Kidney (tissue), 13 donors: ENCODE measurements at regions not wholly inside any gene's neighbourhood (a gene's known extent, or its start where the extent isn't known, plus 50 kb on each side); places are given as distances from the start of the nearest gene placed in this dataset.
"Not testable (repeated sequence)": the region's sequence is repeated elsewhere in the genome, so short reads cannot be mapped to it uniquely, and the experiment has no call there.

Experiments used
- DNase-seq, 5 donors: peaks; one replicate each; pipeline ENCODE4 v3.0.0-alpha.2; 2013 to 2020
- FAIRE-seq: peaks from 2 replicates; lab custom pipeline; 2012; peaks lifted over from hg19 to GRCh38; lab: Jason Lieb, UNC
- H3K27ac ChIP-seq, 2 donors: one replicate each; pipeline ENCODE4 v1.7.0; 2013; ENCODE audit warnings: low read depth in 2 of 2, low read length in 2 of 2, inconsistent platforms in 1 of 2
- H3K27me3 ChIP-seq: one replicate; pipeline ENCODE4 v1.7.1; 2013; ENCODE audit warnings: low read length, inconsistent platforms; ENCODE audit not compliant: control insufficient read depth, insufficient read depth
- H3K36me3 ChIP-seq, 3 donors: one replicate each; pipeline versions ENCODE4 v1.7.0 to v1.7.1; 2013; ENCODE audit warnings: low read length in 3 of 3, control low read depth in 1 of 3, inconsistent platforms in 1 of 3; ENCODE audit not compliant: insufficient read depth in 3 of 3, control insufficient read depth in 2 of 3
- H3K4me1 ChIP-seq, 3 donors: one replicate each; pipeline versions ENCODE4 v1.7.0 to v1.7.1; 2013; ENCODE audit warnings: low read length in 3 of 3, inconsistent platforms in 1 of 3, low read depth in 1 of 3; ENCODE audit not compliant: control insufficient read depth in 2 of 3, insufficient read depth in 2 of 3
- H3K4me3 ChIP-seq, 3 donors: one replicate each; pipeline versions ENCODE4 v1.7.0 to v1.8.1; 2013; ENCODE audit warnings: low read length in 3 of 3, control low read depth in 1 of 3, inconsistent platforms in 1 of 3
- H3K9ac ChIP-seq, 3 donors: one replicate each; pipeline versions ENCODE4 v1.7.0 to v1.7.1; 2013; ENCODE audit warnings: low read length in 3 of 3, control low read depth in 1 of 3, inconsistent platforms in 1 of 3
- H3K9me3 ChIP-seq, 3 donors: one replicate each; pipeline versions ENCODE4 v1.7.0 to v1.7.1; 2013; ENCODE audit warnings: low read length in 3 of 3, control low read depth in 1 of 3, inconsistent platforms in 1 of 3; ENCODE audit not compliant: control insufficient read depth in 2 of 3, insufficient read depth in 1 of 3
- CTCF ChIP-seq: IDR thresholded peaks from 3 replicates; pipeline ENCODE4 v1.5.1; 2012; ENCODE audit warnings: mild to moderate bottlenecking, moderate library complexity, borderline replicate concordance; ENCODE audit not compliant: insufficient read depth; ENCODE audit errors: extremely low read depth
- intact Hi-C: fragments of 100-400 bp; cut with DNase I; formaldehyde crosslinking; loops from one replicate; pipeline ENCODE4 v1.11.1; 2022
- donor health status: control.
- donor health status: control.
- donor health status: control.
- donor health status: control.
- donor health status: control.
- donor health status: DM: yes; HTN: yes; CAD: no.
- donor health status: Normal renal cell carcinoma (clear cell type).

GRCh38 chr6:112956696-112957535 lies 609.8 kb downstream of the RFPL4B start:
- Histone ChIP-seq H3K36me3 (no peaks in the 10 kb centered on the region), H3K9me3 (no peaks in the 10 kb centered on the region), H3K27ac (no peak overlapping the region), H3K9ac (no peak overlapping the region), H3K4me1 (no peaks in the 10 kb centered on the region), H3K27me3 (no peaks in the 10 kb centered on the region), H3K4me3 (no peak overlapping the region)
- TF ChIP-seq CTCF: no peak
- FAIRE-seq (no peak), DNase-seq (peak in 4 of 5 donors; percentile 72 to 97 (median 92))
- intact Hi-C loops: no loop called here

GRCh38 chr6:112957536-112957916 lies 610.4 kb downstream of the RFPL4B start:
- no peaks in the 10 kb centered on the region for H3K36me3 ChIP-seq
- no peak overlapping the region for H3K9ac ChIP-seq
- DNase-seq (peak in 1 of 5 donors; percentile 15), FAIRE-seq (peak; percentile 38)
- TF ChIP-seq CTCF: no peak
- H3K4me3 ChIP-seq: no peak overlapping the region
- H3K27me3 ChIP-seq: no peaks in the 10 kb centered on the region
- intact Hi-C loops: no loop called here
- H3K27ac ChIP-seq: no peak overlapping the region
- H3K9me3 ChIP-seq: no peaks in the 10 kb centered on the region
- H3K4me1 ChIP-seq: no peaks in the 10 kb centered on the region

- H3K36me3 ChIP-seq, intact Hi-C loops, H3K9ac ChIP-seq, H3K4me1 ChIP-seq, H3K27me3 ChIP-seq, H3K27ac ChIP-seq, H3K4me3 ChIP-seq, FAIRE-seq, H3K9me3 ChIP-seq, DNase-seq: not testable (repeated sequence)
These were observed 613.0 kb downstream of the RFPL4B start for GRCh38 chr6:112960130-112960529.

- Histone ChIP-seq H3K27me3 (no peaks in the 10 kb centered on the region), H3K27ac (no peak overlapping the region), H3K36me3 (no peaks in the 10 kb centered on the region), H3K4me1 (no peaks in the 10 kb centered on the region), H3K9me3 (no peaks in the 10 kb centered on the region), H3K4me3 (no peak overlapping the region), H3K9ac (no peak overlapping the region)
- no peak for TF ChIP-seq CTCF
- FAIRE-seq (no peak), DNase-seq (no peak)
- intact Hi-C loops: no loop called here
These were observed 620.8 kb downstream of the RFPL4B start for GRCh38 chr6:112967974-112968373.
